Jurkat, Clone E6-1 (cell line): ENCODE measurements at regions not wholly inside any gene's neighbourhood (a gene's known extent, or its start where the extent isn't known, plus 50 kb on each side); places are given as distances from the start of the nearest gene placed in this dataset.
A peak's percentile ranks its signal among the peaks of the same experiment; 100 is the strongest.
"Not testable (repeated sequence)": the region's sequence is repeated elsewhere in the genome, so short reads cannot be mapped to it uniquely, and the experiment has no call there.

Experiments used
- DNase-seq: peaks from one replicate; pipeline ENCODE4 v3.0.0-alpha.2; 2011; ENCODE audit warnings: low read depth, low spot score
- H3K4me3 ChIP-seq: 2 replicates; pipeline ENCODE4 v1.5.1; 2011; ENCODE audit warnings: mild to moderate bottlenecking, low read length, control low read depth, moderate library complexity

DNA sequence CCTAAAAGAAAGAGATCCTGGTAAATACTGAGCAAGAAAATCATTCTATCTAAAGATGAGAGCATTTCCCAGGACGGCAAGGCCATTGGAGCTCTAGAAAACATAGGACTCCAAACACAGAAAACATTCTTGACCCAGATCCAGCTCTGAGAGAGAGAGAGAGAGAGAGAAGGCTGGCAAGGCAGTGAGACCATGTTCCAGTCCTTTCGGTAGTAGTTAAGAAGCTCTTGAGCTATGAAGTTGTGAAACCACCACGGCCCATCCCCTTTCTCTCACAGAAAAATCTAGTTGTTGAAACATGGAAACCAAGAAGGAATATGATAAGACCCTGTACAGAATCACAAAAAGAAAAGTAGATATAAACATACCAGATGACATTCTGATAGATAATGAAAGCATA lies 212.4 kb upstream of the NPSR1 start:
- no peak overlapping the region for H3K4me3 ChIP-seq
- no peak for DNase-seq

DNA sequence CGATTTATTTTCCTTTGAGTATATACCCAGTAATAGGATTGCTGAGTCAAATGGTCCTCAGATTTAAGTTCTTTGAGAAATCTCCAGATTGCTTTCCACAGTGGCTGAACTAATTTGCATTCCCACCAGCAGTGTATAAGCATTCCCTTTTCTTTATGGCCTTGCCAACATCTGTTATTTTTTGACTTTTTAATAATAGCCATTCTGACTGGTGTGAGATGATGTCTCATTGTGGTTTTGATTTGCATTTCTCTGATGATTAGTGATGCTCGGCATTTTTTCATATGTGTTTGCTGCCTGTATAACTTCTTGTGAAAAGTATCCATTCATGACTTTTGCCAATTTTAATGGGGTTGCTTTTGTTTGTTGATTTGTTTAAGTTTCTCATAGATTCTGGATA lies 209.5 kb upstream of the NPSR1 start:
- not testable (repeated sequence) for H3K4me3 ChIP-seq, DNase-seq

DNA sequence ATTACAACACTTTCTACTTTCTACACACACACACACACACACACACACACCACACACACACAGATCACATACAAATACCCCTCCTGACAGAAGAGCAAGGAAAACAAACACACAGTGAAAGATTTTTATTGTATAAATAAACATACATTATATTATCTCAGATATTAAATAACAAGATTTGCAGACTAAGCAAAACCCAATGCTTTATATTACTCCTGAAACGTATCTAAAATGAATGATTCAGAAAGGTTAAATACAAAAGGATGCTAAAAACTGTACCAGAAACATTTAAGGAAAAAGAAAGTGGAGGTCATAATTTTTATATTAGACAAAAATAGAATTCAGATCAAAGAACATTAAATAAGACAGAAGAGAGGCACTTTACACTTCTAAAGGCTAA lies 208.3 kb upstream of the NPSR1 start:
- no peak overlapping the region for H3K4me3 ChIP-seq
- no peak for DNase-seq

DNA sequence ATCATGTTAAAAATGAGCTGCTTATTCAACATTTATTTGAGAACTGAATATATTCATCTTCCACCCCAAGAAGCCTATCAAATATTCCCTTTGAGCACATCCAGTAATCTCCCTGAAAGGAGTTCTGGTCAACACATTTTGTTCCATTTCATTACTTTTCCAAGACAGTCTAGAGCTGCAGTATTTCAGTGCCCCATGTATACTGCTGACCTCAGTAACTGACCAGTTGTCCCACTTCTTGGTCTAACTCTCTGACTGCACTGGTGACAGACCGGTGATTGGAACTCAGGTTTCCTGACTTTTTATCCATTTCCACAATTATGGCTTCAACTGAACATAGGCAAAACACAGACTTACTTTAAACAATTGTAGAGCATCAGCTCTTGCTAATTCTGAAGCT lies 206.8 kb upstream of the NPSR1 start:
- no peak overlapping the region for H3K4me3 ChIP-seq
- DNase-seq: no peak

DNA sequence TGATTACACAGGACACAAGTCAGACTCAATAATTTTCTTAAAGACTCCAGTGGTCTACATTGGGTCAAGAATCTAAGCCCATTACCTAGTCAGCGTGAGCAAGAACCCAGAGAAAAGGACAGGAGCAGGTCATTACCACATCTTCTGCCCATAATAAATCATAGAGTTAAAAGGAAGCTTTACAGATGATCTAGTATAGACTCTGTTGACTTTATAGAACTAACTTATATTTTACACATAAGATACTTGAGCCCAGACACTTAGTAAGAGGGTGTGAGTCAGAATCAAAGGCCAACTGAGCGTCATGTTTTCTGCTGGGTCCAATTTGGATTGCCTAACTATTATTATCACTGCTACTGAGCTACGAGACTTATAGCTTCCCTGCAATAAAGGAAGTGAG lies 206.1 kb upstream of the NPSR1 start:
- no peak overlapping the region for H3K4me3 ChIP-seq
- DNase-seq: no peak

DNA sequence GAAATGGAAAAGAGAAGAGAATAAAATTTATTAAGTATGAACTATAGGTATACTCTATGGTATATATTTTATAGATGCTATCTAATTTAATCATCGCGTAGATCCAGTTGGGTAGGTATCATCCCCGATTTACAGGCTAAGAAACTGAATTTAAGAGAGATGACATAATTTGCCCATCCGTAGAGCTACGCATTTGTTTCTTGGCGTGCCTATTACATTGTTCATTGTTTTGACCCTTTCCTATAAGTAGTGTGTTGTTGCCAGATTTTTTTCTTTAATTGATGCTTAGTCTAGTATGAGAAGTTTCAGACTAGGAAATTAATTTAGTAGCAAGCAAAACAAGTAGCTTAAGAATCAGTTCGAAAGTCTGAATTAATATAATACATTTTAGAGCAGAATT lies 205.7 kb upstream of the NPSR1 start:
- DNase-seq: no peak
- no peak overlapping the region for H3K4me3 ChIP-seq

DNA sequence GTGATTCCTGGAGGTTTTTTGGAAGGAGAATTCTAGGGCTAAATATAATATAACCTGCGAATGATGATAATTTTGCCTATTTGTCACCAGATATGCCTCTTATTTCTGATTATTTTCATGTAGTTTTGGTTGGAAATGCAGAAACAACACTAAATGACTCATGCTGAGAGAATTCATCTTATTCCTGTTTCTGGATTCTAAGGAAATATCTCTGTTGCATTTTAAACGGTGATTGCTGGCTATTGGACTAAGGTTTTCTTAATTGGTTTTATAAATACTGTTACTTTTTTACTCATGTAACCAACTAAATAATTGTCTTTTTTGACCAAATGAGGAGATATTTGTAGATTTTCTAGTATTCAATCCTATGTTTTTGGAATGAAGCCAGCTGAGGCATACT lies 204.9 kb upstream of the NPSR1 start:
- no peak for DNase-seq
- no peak overlapping the region for H3K4me3 ChIP-seq

DNA sequence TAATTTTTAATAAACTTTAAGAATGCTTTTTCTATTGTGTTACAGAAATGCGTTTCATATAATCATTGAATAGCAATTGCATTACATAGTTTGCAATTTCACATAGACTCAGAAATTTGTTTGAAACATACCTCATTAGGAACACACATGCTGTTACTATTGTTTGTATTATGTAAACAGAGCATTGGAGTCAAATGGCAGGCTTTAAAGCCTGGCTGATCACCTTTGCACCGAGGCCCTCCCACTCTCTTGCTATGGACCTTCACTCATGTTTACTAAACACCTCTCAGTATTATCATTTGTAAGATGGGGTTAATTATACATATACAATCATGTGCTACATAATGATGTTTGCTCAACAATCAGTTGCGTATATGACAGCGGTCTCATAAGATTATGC lies 203.6 kb upstream of the NPSR1 start:
- no peak for DNase-seq
- H3K4me3 ChIP-seq: no peak overlapping the region

DNA sequence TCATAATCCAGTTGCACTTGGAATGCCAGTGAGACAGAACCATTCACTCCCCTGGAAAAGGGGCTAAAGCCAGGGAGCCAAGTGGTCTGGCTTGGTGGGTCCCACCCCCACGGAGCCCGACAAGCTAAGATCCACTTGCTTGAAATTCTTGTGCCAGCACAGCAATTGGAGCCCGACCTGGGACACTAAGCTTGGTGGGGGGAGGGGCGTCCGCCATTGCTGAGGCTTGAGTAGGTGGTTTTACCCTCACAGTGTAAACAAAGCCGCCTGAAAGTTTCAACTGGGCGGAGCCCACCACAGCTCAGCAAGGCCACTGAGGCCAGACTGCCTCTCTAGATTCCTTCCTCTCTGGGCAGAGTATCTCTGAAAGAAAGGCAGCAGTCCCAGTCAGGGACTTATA lies 200.7 kb upstream of the NPSR1 start:
- DNase-seq: no peak
- H3K4me3 ChIP-seq: no peak overlapping the region

DNA sequence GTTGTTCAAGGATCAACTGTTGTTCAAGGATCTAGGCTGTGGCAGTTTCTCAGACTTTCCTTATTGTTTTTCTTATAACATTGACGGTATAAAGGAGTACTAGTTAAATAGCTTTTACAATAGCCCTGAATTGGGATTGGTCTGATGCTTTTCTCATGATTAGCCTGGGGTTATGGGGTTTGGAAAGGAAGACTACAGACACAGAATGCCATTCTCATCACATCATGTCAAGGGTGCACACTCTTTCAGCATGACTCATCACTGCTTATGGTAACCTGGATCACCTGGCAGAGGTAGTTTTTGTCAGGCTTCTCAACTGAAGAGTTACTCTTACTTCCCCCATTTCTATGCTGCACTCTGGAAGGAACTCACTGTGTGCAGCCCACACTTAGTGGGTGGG lies 194.2 kb upstream of the NPSR1 start:
- no peak overlapping the region for H3K4me3 ChIP-seq
- no peak for DNase-seq

DNA sequence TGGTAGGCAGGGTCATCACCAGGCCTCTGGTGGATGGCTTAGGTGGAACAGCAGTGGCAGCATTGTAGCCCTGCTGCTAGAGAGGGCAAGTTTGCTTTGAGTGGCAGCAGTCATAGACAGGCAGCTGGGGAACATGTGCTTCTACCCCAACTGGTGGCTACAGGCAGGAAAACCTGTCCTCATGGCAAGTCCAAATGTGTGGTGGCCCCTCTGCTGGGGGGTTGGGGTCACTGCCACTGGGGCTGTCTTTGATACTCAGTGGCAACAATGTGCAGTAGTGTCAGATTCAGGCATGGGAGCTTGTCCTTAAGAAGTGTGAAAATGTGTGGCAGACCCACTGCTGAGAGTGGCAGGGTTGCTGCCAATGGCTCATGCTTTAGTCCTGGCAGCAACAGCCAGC lies 186.2 kb upstream of the NPSR1 start:
- H3K4me3 ChIP-seq: no peak overlapping the region
- DNase-seq: no peak

DNA sequence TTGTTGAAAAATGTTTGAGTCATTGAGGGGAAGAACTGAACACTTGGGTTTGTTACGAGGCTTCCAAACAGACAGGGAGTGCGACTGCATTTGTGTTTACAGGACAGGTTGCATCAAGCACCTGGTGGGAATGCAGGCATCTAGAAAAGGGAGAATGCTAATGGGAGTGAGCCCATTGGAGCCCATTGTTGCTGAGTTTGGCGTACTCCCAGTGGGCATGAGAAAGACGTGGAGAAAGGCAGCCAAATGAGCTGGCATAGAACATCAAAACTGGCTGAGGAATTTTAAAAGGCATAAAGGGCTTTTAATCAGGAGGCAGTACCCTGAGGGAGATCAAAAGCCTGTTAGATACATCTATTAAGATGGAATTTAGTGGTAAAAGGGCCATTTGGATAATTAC lies 171.6 kb upstream of the NPSR1 start:
- no peak for DNase-seq

DNA sequence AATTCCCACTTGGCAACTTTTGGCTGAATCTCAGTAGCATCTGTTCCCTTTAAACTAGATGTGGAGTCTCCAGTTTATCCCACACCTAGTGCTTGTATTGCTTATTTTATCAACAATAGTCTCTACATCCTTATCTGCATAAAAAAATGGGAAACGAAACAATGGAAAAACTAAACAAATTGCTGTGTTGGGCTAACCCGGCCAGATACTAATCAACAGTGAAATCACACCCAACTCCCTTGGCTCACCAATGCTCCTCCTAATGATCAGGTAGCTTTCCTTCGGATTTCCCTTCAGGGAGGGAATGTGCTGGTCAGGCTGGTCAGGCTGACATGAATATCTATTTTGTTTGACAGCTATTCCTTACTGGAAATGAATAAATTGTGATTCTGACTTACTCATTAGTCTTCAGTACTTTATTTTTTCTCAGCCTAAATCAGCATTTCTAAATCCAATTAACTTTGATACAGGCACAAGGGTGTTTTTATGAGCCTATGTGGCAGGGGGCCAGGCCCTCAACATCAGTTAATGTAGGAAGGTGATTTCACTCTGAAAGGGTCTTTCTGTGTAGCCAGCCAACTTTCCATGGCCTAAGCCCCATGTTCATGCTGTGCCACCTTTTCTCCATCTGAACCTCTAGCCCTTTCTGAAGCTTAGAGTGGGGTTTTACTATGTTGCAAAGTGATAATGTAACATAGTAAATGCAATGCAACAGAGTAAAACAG lies 170.5 kb upstream of the NPSR1 start:
- no peak for DNase-seq
- H3K4me3 ChIP-seq: no peak overlapping the region

More for the DNA sequence above, 171.6 kb upstream of the NPSR1 start:
- H3K4me3 ChIP-seq: no peak overlapping the region

DNA sequence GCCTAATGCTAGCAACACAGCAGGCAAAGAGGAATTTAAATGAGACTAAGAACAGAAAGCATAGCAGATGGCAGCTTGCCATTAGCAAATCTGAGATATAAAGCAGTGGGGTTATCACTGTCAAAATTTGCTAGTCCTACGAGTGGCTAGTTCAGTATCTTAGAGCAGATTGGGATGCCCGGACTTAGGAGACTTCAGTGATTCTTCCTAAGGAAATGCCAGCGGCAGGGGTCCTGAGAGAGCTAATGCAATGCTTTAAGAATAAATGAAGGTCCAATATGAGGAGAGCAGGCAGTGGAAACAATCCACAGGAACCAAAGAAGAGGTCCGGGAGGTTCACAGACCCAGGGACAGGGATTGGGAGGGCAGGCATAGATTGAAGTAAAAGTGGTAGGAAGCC lies 169.3 kb upstream of the NPSR1 start:
- H3K4me3 ChIP-seq: no peak overlapping the region
- DNase-seq: no peak

DNA sequence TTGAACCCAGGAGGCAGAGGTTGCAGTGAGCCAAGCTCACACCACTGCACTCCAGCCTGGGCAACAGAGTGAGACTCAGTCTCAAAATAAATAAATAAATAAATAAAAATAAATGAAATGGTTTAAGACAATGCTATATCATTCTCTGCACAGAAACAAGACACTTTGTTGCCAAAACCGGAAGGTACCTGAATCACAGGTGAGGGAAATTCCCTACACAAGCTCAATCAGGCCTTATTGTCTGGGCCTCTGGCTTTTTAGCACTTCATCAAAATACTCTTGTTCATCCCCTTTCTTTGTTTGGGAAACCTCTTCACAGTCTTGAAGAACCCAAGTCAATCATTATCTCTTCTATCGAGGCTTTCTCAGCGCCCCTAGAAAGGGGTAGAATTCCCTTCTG lies 166.1 kb upstream of the NPSR1 start:
- H3K4me3 ChIP-seq: no peak overlapping the region
- no peak for DNase-seq

DNA sequence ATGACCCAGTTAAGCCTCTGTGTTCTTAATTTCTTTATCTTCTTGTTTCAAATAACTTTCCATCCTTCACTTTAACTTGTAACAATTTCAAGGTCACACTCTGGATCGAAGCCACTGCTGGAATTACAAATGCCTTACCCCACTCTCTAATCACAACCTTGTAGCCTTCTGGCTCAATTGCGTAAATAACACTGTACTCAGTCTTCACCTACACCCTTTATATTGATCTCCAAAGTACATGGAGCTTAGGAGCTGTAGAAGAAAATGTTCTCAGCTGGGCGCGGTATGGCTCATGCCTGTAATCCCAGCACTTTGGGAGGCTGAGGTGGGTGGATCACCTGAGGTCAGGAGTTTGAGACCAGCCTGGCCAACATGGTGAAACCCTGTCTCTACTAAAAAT lies 164.3 kb upstream of the NPSR1 start:
- H3K4me3 ChIP-seq: no peak overlapping the region
- no peak for DNase-seq

DNA sequence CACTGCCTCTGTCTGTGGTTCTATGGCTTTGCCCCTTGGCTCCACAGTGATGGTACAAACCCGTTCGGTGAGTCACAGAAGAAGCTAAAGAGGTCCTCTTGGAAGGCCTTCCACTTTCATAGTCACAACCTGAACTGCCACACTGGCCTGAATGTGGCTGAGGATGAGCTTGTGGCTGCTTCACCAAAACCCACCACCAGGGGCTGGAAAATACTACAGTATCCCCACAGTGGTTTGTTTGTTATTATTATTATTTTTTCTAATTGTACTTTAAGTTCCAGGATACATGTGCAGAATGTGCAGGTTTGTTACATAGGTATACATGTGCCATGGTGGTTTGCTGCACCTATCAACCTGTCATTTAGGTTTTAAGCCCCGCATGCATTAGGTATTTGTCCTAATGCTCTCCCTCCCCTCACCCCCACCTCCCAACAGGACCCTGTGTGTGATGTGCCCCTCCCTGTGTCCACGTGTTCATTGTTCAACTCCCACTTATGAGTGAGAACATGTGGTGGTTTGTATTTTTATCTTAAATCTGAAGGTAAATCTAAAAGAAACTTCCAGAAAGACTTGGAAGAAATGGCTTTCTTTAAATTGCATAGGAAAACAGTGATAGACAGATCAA lies 160.8 kb upstream of the NPSR1 start:
- DNase-seq: peak; percentile 1
- no peak overlapping the region for H3K4me3 ChIP-seq

DNA sequence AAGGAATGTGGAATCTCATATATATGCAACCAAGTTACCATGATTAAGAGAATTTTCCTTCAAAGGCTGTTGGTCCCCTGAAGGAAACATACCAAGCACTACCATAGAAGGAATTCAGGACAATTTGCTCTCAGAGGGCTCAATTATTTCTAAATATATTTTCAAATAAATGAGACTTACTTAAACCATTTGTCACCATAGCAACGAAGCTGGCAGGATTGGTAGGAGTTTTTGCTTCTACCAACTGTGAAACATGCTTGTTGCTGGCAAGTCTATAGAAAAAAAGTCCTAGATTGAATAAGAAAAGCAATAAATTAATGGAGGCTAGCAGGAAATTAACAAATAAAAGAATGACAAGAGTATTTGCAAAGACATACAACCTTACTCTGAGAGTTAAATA lies 156.9 kb upstream of the NPSR1 start:
- no peak for DNase-seq
- H3K4me3 ChIP-seq: no peak overlapping the region

DNA sequence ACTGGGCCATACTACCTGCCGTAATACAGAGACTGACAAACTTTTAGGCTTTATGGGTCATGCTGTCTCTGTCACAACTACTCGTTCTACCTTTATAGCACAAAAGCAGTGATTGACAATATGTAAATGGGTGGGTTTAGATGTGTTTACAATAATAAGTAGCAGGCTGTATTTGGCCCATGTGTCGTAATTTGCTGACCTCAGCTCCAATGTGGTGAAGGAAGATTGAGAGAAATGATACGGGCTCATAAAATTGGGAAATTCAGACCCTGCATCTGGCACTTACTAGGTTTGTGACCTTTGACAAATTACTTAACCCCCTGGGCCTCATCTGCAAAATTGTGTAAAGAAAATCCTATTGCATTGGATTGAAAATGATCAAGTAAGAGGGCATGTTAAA lies 150.8 kb upstream of the NPSR1 start:
- no peak for DNase-seq
- H3K4me3 ChIP-seq: no peak overlapping the region

DNA sequence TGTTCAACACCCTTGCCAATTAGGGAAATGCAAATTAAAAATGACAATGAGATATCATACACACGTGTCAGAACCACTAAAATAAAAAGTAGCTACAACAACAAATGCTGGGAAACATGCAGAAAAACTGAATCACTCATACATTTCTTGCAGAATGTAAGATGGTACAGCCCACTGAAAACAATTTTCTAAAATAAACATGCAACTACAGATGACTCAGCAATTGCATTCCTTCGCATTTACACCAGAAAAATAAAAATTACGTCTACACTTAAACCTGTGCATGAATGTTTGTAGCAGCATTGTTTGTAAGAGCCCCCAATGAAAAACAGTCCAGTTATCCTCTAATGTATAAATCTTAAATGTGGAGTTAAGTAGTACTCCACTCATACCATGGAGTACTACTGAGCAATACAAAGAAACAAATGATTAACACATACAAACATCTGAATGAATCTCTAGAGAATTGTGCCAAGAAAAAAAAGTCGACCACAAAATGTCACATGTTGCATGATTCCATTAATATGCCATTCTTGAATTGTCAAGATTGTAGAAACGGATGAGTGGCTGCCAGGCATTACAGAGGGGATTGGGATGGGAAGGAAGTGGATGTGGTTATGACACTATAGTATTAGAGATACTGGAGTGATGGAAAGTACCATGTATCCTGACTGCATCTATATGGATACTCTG lies 134.6 kb upstream of the NPSR1 start:
- H3K4me3 ChIP-seq: no peak overlapping the region
- no peak for DNase-seq

DNA sequence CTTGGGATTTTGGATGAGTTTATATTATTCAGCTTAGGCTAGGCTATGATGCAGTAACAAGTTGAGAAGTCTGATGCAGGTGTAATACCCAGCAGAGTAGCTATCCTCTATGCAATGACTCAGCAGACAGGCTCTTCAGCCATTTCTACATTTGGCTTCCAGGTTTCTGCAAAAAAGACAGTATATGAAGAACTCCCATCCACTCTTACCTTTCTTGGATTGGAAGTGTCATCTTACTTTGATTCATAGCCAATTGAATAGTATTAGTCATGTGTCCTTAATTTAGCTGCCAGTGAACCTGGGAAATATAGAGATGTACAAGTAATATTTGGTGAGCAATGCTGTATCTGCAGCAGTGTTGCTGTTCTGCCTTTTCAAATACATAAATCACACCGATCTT lies 127.8 kb upstream of the NPSR1 start:
- no peak for DNase-seq
- H3K4me3 ChIP-seq: no peak overlapping the region
